ENCODE measurements at regions not wholly inside any gene's neighbourhood (a gene's known extent, or its start where the extent isn't known, plus 50 kb on each side); places are given as distances from the start of the nearest gene placed in this dataset.

DNA sequence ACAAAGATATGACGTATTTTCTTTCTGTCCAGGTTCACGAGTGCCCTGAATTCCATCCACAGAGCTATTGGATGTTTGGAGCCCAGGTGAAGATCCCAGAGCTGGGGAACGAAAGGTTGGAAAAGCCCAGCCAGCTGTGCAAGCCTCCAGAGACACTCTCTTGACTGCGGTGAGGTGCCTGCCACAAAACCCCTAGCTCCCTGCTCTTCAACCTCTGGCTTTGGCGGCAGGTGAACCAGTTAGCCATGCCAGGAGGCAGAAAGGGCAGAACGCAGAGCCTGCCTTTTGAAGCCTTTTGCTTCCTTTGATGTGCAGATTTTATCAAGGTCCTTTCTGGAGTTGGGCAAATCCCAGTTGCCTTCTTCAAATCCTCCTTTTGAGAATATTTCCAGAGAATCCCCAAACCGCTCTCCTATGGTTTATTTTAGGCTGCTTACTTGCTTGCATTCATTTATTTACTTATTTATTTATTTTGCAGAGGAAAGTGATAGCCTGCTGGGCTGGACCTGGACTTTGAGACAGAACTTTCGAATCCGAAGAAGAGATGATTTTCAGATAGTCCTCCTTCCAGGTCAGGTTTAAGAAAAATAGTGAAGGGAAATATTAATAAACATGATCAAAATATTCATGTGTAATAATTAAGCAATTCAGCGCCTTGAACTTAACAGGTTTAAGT, 411.2 kb upstream of the TBX3 start:
- TF ChIP-seq, protein P1, sequence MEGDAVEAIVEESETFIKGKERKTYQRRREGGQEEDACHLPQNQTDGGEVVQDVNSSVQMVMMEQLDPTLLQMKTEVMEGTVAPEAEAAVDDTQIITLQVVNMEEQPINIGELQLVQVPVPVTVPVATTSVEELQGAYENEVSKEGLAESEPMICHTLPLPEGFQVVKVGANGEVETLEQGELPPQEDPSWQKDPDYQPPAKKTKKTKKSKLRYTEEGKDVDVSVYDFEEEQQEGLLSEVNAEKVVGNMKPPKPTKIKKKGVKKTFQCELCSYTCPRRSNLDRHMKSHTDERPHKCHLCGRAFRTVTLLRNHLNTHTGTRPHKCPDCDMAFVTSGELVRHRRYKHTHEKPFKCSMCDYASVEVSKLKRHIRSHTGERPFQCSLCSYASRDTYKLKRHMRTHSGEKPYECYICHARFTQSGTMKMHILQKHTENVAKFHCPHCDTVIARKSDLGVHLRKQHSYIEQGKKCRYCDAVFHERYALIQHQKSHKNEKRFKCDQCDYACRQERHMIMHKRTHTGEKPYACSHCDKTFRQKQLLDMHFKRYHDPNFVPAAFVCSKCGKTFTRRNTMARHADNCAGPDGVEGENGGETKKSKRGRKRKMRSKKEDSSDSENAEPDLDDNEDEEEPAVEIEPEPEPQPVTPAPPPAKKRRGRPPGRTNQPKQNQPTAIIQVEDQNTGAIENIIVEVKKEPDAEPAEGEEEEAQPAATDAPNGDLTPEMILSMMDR (IDR thresholded peaks at IDR 0.05; ENCODE audit: control extremely low read depth, extremely low read depth) = no peak
- no peaks in the 10 kb centered on the region for H3K36me3 ChIP-seq (ENCODE audit: control insufficient read depth in 4 of 4, insufficient read depth in 4 of 4, low read length in 4 of 4)
- peaks cover 0 to 12% (median 6%) of the 10 kb centered on the region in 5 donors for H3K4me1 ChIP-seq (ENCODE audit: control insufficient read depth in 5 of 5, insufficient read depth in 5 of 5, low read length in 5 of 5)
- H3K9me3 ChIP-seq (ENCODE audit: control insufficient read depth in 4 of 4, insufficient read depth in 3 of 4, low read length in 3 of 4) = peaks cover 0 to 3% (median 1%) of the 10 kb centered on the region in 4 donors
- H3K27ac ChIP-seq (ENCODE audit: low read depth in 1 of 2, low read length in 1 of 2) = no peak overlapping the region
- no peak overlapping the region for H3K4me3 ChIP-seq
- no peaks in the 10 kb centered on the region for H3K27me3 ChIP-seq (ENCODE audit: control insufficient read depth in 3 of 3, insufficient read depth in 3 of 3, low read length in 2 of 3)
- ATAC-seq (ENCODE audit: insufficient read depth, low FRiP score) (no peak), DNase-seq (no peak)
- 78 to 83% methylated on average over 10 of the region's 10 CpGs for WGBS, 2 donors
- no peak overlapping the region for H3K9ac ChIP-seq (ENCODE audit: insufficient read depth in 1 of 2, low read length in 2 of 2)

DNA sequence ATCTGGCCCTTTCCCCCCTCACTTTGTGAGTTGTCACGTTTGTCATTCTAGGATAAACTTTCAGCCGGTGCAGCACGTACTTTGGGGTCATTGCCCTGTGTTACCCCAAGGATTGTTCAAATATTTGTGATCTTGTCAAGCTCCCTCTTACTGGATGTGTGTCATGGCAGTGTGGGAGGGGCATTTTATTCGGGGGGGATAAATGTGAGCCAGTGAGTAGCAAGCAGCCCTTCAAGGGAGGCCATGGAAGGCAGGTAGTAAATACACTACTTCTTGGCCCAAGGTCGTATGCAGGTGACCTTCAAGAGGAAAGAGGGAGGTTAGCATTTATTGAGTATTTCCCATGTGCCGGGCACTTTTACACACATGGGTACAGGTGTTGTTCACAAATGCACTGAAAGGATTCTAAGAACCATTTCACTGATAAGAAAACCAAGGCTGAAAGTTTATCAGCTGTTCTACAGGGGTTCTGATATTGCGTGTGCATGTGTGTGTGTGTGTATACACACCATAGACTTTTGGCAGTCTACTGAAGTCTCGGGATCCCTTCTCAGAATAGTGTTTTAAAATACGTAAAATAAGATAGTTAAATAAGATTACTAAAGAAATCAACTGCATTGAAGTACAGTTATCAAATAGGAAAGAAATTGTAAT, 410.3 kb upstream of the TBX3 start:
- no peaks in the 10 kb centered on the region for H3K36me3 ChIP-seq (ENCODE audit: control insufficient read depth in 4 of 4, insufficient read depth in 4 of 4, low read length in 4 of 4)
- no peak overlapping the region for H3K4me3 ChIP-seq
- no peak for ATAC-seq (ENCODE audit: insufficient read depth, low FRiP score)
- DNase-seq = no peak
- H3K9ac ChIP-seq (ENCODE audit: insufficient read depth in 1 of 2, low read length in 2 of 2) = no peak overlapping the region
- no peaks in the 10 kb centered on the region for H3K27me3 ChIP-seq (ENCODE audit: control insufficient read depth in 3 of 3, insufficient read depth in 3 of 3, low read length in 2 of 3)
- H3K9me3 ChIP-seq (ENCODE audit: control insufficient read depth in 4 of 4, insufficient read depth in 3 of 4, low read length in 3 of 4) = peaks cover 0 to 3% (median 0%) of the 10 kb centered on the region in 4 donors
- TF ChIP-seq, protein P1 (IDR thresholded peaks at IDR 0.05; ENCODE audit: control extremely low read depth, extremely low read depth) = no peak
- H3K27ac ChIP-seq (ENCODE audit: low read depth in 1 of 2, low read length in 1 of 2) = no peak overlapping the region
- H3K4me1 ChIP-seq (ENCODE audit: control insufficient read depth in 5 of 5, insufficient read depth in 5 of 5, low read length in 5 of 5) = peaks cover 0 to 12% (median 6%) of the 10 kb centered on the region in 5 donors
- WGBS, 2 donors = 62 to 75% methylated on average over 9 of the region's 9 CpGs

DNA sequence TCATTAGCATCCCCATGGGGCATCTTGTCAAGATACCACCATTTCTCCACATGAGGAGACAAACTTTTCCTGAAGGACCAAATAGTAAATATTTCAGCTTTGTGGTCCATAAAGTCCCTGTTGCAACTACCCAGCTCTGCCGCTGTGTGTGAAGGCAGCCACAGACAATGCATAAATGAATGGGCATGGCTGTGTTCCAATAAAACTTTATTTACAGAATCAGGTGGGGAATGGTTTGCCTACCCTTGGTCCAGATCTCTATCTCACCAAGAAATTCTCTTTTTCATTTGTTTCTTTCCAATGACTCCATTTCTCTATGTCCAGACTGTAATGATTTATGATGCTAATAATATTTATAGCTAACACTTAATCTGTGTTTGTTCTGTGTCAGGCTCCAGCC, 409.3 kb upstream of the TBX3 start:
- no peaks in the 10 kb centered on the region for H3K36me3 ChIP-seq (ENCODE audit: control insufficient read depth in 4 of 4, insufficient read depth in 4 of 4, low read length in 4 of 4)
- DNase-seq (no peak), ATAC-seq (ENCODE audit: insufficient read depth, low FRiP score) (no peak)
- peaks cover 0 to 3% (median 0%) of the 10 kb centered on the region in 4 donors for H3K9me3 ChIP-seq (ENCODE audit: control insufficient read depth in 4 of 4, insufficient read depth in 3 of 4, low read length in 3 of 4)
- no peaks in the 10 kb centered on the region for H3K27me3 ChIP-seq (ENCODE audit: control insufficient read depth in 3 of 3, insufficient read depth in 3 of 3, low read length in 2 of 3)
- H3K27ac ChIP-seq (ENCODE audit: low read depth in 1 of 2, low read length in 1 of 2) = no peak overlapping the region
- no peak overlapping the region for H3K4me3 ChIP-seq
- TF ChIP-seq, protein P1 (IDR thresholded peaks at IDR 0.05; ENCODE audit: control extremely low read depth, extremely low read depth) = no peak
- H3K9ac ChIP-seq (ENCODE audit: insufficient read depth in 1 of 2, low read length in 2 of 2) = no peak overlapping the region
- WGBS, 2 donors = 97 to 99% methylated on average over 1 of the region's 1 CpG
- peaks cover 0 to 17% (median 6%) of the 10 kb centered on the region in 5 donors for H3K4me1 ChIP-seq (ENCODE audit: control insufficient read depth in 5 of 5, insufficient read depth in 5 of 5, low read length in 5 of 5)
